AG09319 (cell line): ENCODE measurements at regions not wholly inside any gene's neighbourhood (a gene's known extent, or its start where the extent isn't known, plus 50 kb on each side); places are given as distances from the start of the nearest gene placed in this dataset.

Experiments
- DNase-seq: peaks from one replicate; pipeline ENCODE4 v3.0.0-alpha.2; 2010; ENCODE audit warnings: low read depth; ENCODE audit errors: extremely low read depth
- TF ChIP-seq, protein P1 (sequence below): IDR thresholded peaks from 2 replicates; pipeline ENCODE4 v1.5.1; 2011; ENCODE audit warnings: low read depth, mild to moderate bottlenecking, inconsistent platforms, low read length, moderate library complexity

DNA sequence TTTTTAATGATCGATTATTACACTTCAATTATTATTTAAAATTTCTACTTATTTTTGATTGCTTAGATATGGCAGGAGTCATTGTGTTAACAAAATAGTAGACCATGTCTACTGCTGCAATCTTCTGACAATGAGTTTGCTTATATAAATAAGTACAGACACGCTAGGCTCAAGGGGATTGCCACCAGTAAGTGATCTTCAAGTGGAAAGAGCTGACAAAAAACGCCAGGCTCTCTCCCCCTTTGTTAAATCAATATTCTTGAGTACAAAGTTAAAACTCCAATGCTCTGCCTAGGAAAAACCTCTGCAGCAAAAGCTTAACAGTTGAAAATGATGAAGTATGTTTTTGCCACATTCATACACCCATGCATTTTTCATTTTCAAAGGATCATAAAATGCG lies 738.1 kb downstream of the HDGFL1 start:
- TF ChIP-seq, protein P1, sequence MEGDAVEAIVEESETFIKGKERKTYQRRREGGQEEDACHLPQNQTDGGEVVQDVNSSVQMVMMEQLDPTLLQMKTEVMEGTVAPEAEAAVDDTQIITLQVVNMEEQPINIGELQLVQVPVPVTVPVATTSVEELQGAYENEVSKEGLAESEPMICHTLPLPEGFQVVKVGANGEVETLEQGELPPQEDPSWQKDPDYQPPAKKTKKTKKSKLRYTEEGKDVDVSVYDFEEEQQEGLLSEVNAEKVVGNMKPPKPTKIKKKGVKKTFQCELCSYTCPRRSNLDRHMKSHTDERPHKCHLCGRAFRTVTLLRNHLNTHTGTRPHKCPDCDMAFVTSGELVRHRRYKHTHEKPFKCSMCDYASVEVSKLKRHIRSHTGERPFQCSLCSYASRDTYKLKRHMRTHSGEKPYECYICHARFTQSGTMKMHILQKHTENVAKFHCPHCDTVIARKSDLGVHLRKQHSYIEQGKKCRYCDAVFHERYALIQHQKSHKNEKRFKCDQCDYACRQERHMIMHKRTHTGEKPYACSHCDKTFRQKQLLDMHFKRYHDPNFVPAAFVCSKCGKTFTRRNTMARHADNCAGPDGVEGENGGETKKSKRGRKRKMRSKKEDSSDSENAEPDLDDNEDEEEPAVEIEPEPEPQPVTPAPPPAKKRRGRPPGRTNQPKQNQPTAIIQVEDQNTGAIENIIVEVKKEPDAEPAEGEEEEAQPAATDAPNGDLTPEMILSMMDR, result no peak
- no peak for DNase-seq

DNA sequence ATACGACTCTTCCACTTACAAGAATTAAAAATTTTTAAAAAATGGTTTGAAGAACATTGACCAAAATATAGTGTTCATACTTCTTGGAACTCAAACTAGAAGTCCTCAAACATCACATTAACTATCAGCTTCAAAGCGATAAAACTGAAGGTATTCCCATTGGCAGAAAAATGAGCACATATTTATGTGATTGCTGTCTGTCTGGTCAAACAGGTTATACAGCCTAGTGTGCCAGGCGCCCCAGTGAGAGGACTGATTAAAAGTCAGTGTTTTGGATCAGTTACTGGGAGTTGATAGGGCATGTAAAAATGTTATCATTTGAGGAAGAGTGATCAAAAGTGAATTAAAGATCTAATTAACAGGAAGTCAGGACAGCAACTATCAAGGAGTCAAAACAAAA lies 738.8 kb downstream of the HDGFL1 start:
- TF ChIP-seq, protein P1, result no peak
- DNase-seq, result no peak

DNA sequence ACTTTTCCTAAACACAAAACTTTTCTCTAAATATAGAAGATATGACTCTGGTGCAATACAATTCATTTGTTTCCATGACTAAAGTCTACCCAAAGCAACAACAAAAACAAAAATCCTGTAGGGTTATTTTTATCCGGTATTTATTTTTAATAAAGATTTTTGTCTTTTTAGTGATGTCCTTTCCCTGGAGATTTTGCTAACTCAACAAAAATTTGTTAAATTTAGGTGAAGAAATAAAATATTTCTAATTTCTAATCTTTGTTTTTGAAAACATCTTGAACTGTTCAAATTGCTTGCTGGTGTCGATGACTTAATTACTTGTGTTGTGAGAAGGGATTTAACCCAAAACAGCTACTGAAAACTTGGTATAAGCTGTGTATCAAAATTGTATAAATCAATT lies 741.8 kb downstream of the HDGFL1 start:
- TF ChIP-seq, protein P1, result no peak
- DNase-seq, result no peak

DNA sequence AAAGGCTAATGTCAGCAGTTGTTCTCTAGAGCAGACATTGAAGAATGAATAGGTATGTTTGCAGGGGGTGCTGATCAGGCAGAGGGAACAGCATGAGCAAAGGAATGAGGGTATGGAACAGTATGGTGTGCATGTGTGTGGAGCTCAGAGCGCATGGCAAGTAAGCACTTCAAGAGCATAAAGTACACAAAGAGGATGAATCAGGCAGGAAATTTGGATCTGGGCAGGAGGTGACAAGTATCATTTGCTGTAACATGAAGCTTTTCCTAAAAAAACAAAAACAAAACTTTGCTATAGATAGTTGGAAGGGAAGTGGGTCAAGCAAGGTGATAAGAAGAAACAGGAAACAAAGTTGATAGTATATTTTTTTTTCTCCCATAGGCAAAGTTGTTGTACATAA lies 746.8 kb downstream of the HDGFL1 start:
- TF ChIP-seq, protein P1, result no peak
- no peak for DNase-seq

DNA sequence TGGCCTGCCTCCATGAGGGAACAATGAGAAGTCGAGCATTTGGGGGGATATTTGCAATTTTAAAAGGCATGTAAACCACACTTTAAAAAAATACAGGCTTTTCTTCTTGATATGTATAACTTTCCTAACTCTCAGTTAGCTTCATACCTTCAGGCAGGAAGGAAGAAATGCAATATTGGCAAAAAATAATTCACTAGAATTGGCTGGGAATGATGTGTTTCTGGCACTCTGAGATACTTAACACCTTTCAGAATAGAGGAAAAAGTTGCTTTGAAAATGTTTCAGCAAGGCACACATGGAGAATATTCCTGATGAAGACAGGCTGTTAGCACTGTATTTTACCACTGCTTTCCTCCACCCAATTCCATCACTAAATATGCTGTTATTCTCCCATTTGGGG lies 747.6 kb downstream of the HDGFL1 start:
- TF ChIP-seq, protein P1, result no peak
- DNase-seq, result no peak

DNA sequence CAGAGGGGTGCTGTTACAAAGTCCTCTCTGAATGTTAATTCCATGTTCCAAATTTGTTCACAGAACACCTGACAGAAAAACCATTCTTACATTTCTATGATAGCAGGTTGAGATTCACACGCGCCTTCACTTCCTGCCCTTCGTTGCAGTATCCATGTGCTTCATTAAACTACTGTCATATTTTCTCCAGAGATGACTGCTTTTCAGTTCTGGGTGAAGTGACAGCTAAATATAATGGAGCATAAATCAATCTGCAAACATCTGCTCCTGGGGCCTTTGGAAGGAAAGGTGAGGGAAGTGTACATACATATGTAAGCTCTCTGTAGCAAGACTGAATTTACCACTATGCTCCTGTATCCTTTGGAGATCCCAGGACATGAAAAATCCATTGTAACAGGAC lies 750.2 kb downstream of the HDGFL1 start:
- DNase-seq, result no peak
- TF ChIP-seq, protein P1, result no peak

DNA sequence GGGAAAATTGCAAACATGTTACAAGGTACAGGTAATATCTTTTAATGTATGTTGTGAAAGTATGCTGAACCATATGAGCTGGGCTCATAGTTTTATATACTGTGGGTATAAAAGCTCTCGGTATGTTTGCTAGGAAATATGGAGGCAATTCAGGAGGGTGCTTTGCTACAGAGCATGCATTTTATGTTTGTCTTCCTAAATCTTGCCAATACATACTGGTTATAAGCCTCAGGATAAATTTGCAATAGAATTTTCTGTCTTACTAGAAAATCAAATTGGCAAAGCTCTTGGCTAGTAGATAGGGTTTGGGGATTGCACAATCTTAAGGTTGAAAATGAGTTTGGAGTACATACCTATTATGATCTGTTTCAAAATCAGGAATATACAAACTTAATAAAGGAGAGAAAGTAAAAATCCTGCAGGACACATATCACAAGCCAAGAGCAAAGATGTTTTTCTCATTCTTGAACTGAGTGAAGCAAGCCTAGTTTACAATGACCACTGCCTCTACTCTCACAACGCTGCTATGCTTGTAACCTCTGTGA lies 751.2 kb downstream of the HDGFL1 start:
- TF ChIP-seq, protein P1, result no peak
- no peak for DNase-seq
